Activated CD4-positive, alpha-beta memory T cell treated with anti-CD3 and anti-CD28 coated beads for 36 hours (primary cell): ENCODE measurements at regions not wholly inside any gene's neighbourhood (a gene's known extent, or its start where the extent isn't known, plus 50 kb on each side); places are given as distances from the start of the nearest gene placed in this dataset.

Experiments used
- CTCF ChIA-PET: fragments of 350-600 bp; sonication (Branson Sonifier 250); formaldehyde crosslinking; loops from one replicate; lab custom pipeline; 2021; ENCODE audit warnings: antibody characterized with exemption, inconsistent platforms; lab: Charles Lee
- POLR2A ChIA-PET: fragments of 350-600 bp; sonication (Branson Sonifier 250); formaldehyde crosslinking; loops from one replicate; lab custom pipeline; 2021; ENCODE audit warnings: antibody characterized with exemption; lab: Charles Lee
- DNase-seq: peaks from one replicate; pipeline ENCODE4 v3.0.0-alpha.2; 2020
- H3K27ac Mint-ChIP-seq: one replicate; pipeline ENCODE4 v1.8.0; 2021; ENCODE audit warnings: mixed read lengths
- H3K27me3 Mint-ChIP-seq: one replicate; pipeline ENCODE4 v1.8.0; 2021; ENCODE audit warnings: mixed read lengths
- H3K36me3 Mint-ChIP-seq: one replicate; pipeline ENCODE4 v1.8.0; 2021; ENCODE audit warnings: mixed read lengths
- H3K4me1 Mint-ChIP-seq: one replicate; pipeline ENCODE4 v1.8.0; 2021; ENCODE audit warnings: low read depth, mixed read lengths
- H3K4me3 Mint-ChIP-seq: one replicate; pipeline ENCODE4 v1.8.0; 2021; ENCODE audit warnings: mild to moderate bottlenecking, mixed read lengths
- H3K9me3 Mint-ChIP-seq: one replicate; pipeline ENCODE4 v1.8.0; 2021; ENCODE audit warnings: mixed read lengths
- intact Hi-C: fragments of 100-400 bp; cut with micrococcal nuclease; formaldehyde crosslinking; loops from one replicate; pipeline ENCODE4 v1.15.1; 2023

DNA sequence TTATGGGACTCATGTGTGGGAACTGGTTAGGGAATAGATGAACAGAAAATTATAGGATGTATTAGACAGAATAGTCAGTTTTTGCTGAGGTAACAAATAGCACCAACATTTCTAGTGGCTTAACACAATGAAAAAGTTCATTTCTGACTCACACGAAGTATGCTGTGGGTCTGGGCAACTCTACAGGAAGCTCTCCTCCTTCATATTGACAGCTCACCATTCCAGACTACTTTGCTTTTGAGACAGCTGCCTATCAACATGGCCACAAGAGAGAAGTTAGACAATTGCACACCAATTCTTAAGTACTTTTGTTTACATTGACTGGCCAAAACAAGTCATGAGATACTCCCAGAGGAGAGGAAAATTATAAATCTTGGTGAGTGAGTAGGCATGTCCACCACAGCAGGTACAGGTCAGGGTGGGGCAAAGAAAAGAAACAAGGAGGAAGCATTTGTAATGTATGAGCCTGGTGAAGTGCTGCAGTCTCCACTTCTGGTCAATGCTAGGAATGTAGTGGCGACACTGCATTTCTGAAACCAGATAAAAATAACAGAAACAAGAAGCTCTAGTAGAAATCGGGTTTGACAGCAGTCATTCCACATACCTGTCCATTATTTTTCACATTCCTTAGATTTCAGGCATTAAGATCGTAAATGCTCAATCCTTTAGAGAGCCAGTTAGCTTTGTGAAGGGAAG, 141.6 kb downstream of the ICOS start:
- POLR2A ChIA-PET: no interaction called here
- Mint-ChIP-seq H3K27ac (no peak overlapping the region), H3K36me3 (no peaks in the 10 kb centered on the region), H3K4me3 (no peak overlapping the region), H3K9me3 (peaks cover 8% of the 10 kb centered on the region), H3K27me3 (no peaks in the 10 kb centered on the region), H3K4me1 (peaks cover 2% of the 10 kb centered on the region)
- intact Hi-C loops: no loop called here
- CTCF ChIA-PET: interaction anchor here (1.8 kb wide), 1 partner anchor 100 kb away, joined by 5 read pairs; no protein-coding TSS in a partner anchor
- no peak for DNase-seq

- no peak overlapping the region for H3K4me3 Mint-ChIP-seq
- intact Hi-C loops: no loop called here
- POLR2A ChIA-PET: no interaction called here
- DNase-seq: no peak
- H3K27me3 Mint-ChIP-seq: peaks cover 3% of the 10 kb centered on the region
- H3K9me3 Mint-ChIP-seq: peaks cover 8% of the 10 kb centered on the region
- no peak overlapping the region for H3K27ac Mint-ChIP-seq
- peaks cover 2% of the 10 kb centered on the region for H3K4me1 Mint-ChIP-seq
- CTCF ChIA-PET: interaction anchor here (1.1 to 2.0 kb wide), 2 partner anchors 10 to 95 kb away, joined by 4 to 12 read pairs; no protein-coding TSS in a partner anchor
- H3K36me3 Mint-ChIP-seq: no peaks in the 10 kb centered on the region
Measured at GRCh38 chr2:204081487-204082425, 145.2 kb downstream of the ICOS start.

- POLR2A ChIA-PET: no interaction called here
- Mint-ChIP-seq H3K4me3 (no peak overlapping the region), H3K27ac (no peak overlapping the region), H3K36me3 (no peaks in the 10 kb centered on the region), H3K9me3 (no peaks in the 10 kb centered on the region), H3K27me3 (peaks cover 3% of the 10 kb centered on the region), H3K4me1 (no peaks in the 10 kb centered on the region)
- CTCF ChIA-PET: no interaction called here
- no peak for DNase-seq
- intact Hi-C loops: no loop called here
Measured at GRCh38 chr2:204086167-204086566, 149.6 kb downstream of the ICOS start.

- no peak overlapping the region for H3K27ac Mint-ChIP-seq
- peaks cover 10% of the 10 kb centered on the region for H3K9me3 Mint-ChIP-seq
- H3K4me3 Mint-ChIP-seq: no peak overlapping the region
- H3K27me3 Mint-ChIP-seq: peaks cover 1% of the 10 kb centered on the region
- DNase-seq: no peak
- intact Hi-C loops: no loop called here
- POLR2A ChIA-PET: no interaction called here
- CTCF ChIA-PET: interaction anchor here (0.9 to 1.1 kb wide), 2 partner anchors 88 to 90 kb away, joined by 3 to 4 read pairs; no protein-coding TSS in a partner anchor
- no peaks in the 10 kb centered on the region for H3K4me1 Mint-ChIP-seq
- H3K36me3 Mint-ChIP-seq: no peaks in the 10 kb centered on the region
Measured at GRCh38 chr2:204089105-204089504, 152.5 kb downstream of the ICOS start.

GRCh38 chr2:204089574-204089973, 153.0 kb downstream of the ICOS start:
- Mint-ChIP-seq H3K4me1 (no peaks in the 10 kb centered on the region), H3K9me3 (peaks cover 10% of the 10 kb centered on the region), H3K27me3 (peaks cover 1% of the 10 kb centered on the region), H3K27ac (no peak overlapping the region), H3K4me3 (no peak overlapping the region), H3K36me3 (no peaks in the 10 kb centered on the region)
- ChIA-PET POLR2A (no interaction called here), CTCF (interaction anchor here (0.9 kb wide), 1 partner anchor 88 kb away, joined by 4 read pairs; no protein-coding TSS in a partner anchor)
- no peak for DNase-seq
- intact Hi-C loops: no loop called here

GRCh38 chr2:204090021-204090420, 153.5 kb downstream of the ICOS start:
- POLR2A ChIA-PET: no interaction called here
- peaks cover 10% of the 10 kb centered on the region for H3K9me3 Mint-ChIP-seq
- intact Hi-C loops: no loop called here
- DNase-seq: no peak
- no peak overlapping the region for H3K27ac Mint-ChIP-seq
- H3K4me1 Mint-ChIP-seq: no peaks in the 10 kb centered on the region
- no peak overlapping the region for H3K4me3 Mint-ChIP-seq
- no peaks in the 10 kb centered on the region for H3K36me3 Mint-ChIP-seq
- CTCF ChIA-PET: no interaction called here
- H3K27me3 Mint-ChIP-seq: peaks cover 1% of the 10 kb centered on the region

- H3K4me3 Mint-ChIP-seq: no peak overlapping the region
- H3K4me1 Mint-ChIP-seq: peaks cover 55% of the 10 kb centered on the region
- H3K27me3 Mint-ChIP-seq: no peaks in the 10 kb centered on the region
- ChIA-PET CTCF (interaction anchor here (0.7 to 3.4 kb wide), 4 partner anchors 33 to 179 kb away, joined by 3 to 22 read pairs (median 12); no protein-coding TSS in a partner anchor), POLR2A (interaction anchor here (1.0 kb wide), 1 partner anchor 111 kb away, joined by 3 read pairs; no protein-coding TSS in a partner anchor)
- H3K27ac Mint-ChIP-seq: peak overlapping the region; percentile 79
- no peaks in the 10 kb centered on the region for H3K9me3 Mint-ChIP-seq
- H3K36me3 Mint-ChIP-seq: no peaks in the 10 kb centered on the region
- intact Hi-C loops: loop anchor here (1.0 to 10.0 kb wide), 4 partner anchors 78 to 970 kb away; no protein-coding TSS in a partner anchor
- peak; percentile 51 for DNase-seq
Measured at GRCh38 chr2:204104811-204105210, 168.2 kb downstream of the ICOS start.

GRCh38 chr2:204108330-204108751, 171.8 kb downstream of the ICOS start:
- H3K4me1 Mint-ChIP-seq: peaks cover 71% of the 10 kb centered on the region
- peak overlapping the region; percentile 90 for H3K27ac Mint-ChIP-seq
- POLR2A ChIA-PET: interaction anchor here (0.7 kb wide), 1 partner anchor 28 kb away, joined by 3 read pairs; no protein-coding TSS in a partner anchor
- intact Hi-C loops: loop anchor here (1.0 to 10.0 kb wide), 7 partner anchors 36 to 966 kb away; no protein-coding TSS in a partner anchor
- DNase-seq: peak; percentile 78
- no peaks in the 10 kb centered on the region for H3K9me3 Mint-ChIP-seq
- peaks cover 4% of the 10 kb centered on the region for H3K27me3 Mint-ChIP-seq
- no peaks in the 10 kb centered on the region for H3K36me3 Mint-ChIP-seq
- H3K4me3 Mint-ChIP-seq: peak overlapping the region; percentile 55
- CTCF ChIA-PET: interaction anchor here (0.6 to 4.8 kb wide), 8 partner anchors 10 to 152 kb away, joined by 3 to 46 read pairs (median 4); no protein-coding TSS in a partner anchor

DNA sequence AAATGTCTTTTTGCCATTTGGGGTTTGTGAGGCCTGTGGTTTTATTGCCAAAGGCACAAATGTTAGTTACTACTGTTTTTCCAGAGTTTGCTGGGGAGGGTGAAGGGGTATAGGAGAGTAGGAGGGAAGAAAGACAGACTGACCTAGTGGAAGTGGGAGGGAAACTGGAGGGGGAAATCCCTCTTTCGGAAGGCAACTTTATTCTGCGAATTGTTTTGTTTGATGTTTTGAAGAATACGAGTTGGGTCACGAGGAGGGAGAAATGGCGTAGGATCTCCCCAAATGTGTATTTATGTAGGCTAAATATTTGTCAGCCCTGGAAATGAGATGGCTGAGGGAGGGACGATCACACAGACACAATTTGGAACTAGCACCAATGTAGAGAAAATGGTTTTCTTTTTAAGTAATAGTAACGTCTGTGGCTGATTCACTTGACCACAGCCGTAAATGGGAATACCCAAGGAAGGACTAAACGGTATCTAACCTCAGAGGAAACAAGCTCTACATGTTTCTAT, 172.3 kb downstream of the ICOS start:
- H3K4me3 Mint-ChIP-seq: peak overlapping the region; percentile 55
- H3K36me3 Mint-ChIP-seq: no peaks in the 10 kb centered on the region
- peaks cover 70% of the 10 kb centered on the region for H3K4me1 Mint-ChIP-seq
- DNase-seq: peak; percentile 76
- peak overlapping the region; percentile 90 for H3K27ac Mint-ChIP-seq
- intact Hi-C loops: loop anchor here (1.0 to 10.0 kb wide), 11 partner anchors 36 to 1598 kb away; no protein-coding TSS in a partner anchor
- no peaks in the 10 kb centered on the region for H3K9me3 Mint-ChIP-seq
- CTCF ChIA-PET: interaction anchor here (0.6 to 4.8 kb wide), 13 partner anchors 11 to 174 kb away, joined by 3 to 46 read pairs (median 3); no protein-coding TSS in a partner anchor
- POLR2A ChIA-PET: interaction anchor here (0.6 to 1.0 kb wide), 2 partner anchors 168 to 171 kb away, joined by 3 read pairs; no protein-coding TSS in a partner anchor
- peaks cover 4% of the 10 kb centered on the region for H3K27me3 Mint-ChIP-seq

- no peaks in the 10 kb centered on the region for H3K9me3 Mint-ChIP-seq
- POLR2A ChIA-PET: interaction anchor here (0.6 to 1.0 kb wide), 2 partner anchors 168 to 172 kb away, joined by 3 read pairs; no protein-coding TSS in a partner anchor
- CTCF ChIA-PET: interaction anchor here (0.7 to 4.8 kb wide), 10 partner anchors 32 to 175 kb away, joined by 3 to 46 read pairs (median 4); no protein-coding TSS in a partner anchor
Measured at GRCh38 chr2:204109681-204110080, 173.1 kb downstream of the ICOS start.

GRCh38 chr2:204110338-204110741, 173.8 kb downstream of the ICOS start:
- peak overlapping the region; percentile 55 for H3K4me3 Mint-ChIP-seq
- intact Hi-C loops: no loop called here
- peak overlapping the region; percentile 90 for H3K27ac Mint-ChIP-seq
- no peaks in the 10 kb centered on the region for H3K36me3 Mint-ChIP-seq
- H3K9me3 Mint-ChIP-seq: no peaks in the 10 kb centered on the region
- peaks cover 8% of the 10 kb centered on the region for H3K27me3 Mint-ChIP-seq
- H3K4me1 Mint-ChIP-seq: peaks cover 67% of the 10 kb centered on the region
- peak; percentile 87 for DNase-seq
- CTCF ChIA-PET: interaction anchor here (0.7 to 4.8 kb wide), 5 partner anchors 35 to 175 kb away, joined by 3 to 46 read pairs (median 6); no protein-coding TSS in a partner anchor
- POLR2A ChIA-PET: interaction anchor here (0.9 to 1.2 kb wide), 2 partner anchors 95 to 161 kb away, joined by 3 to 4 read pairs; no protein-coding TSS in a partner anchor

More at GRCh38 chr2:204109681-204110080, 173.1 kb downstream of the ICOS start:
- Mint-ChIP-seq H3K27ac (peak overlapping the region; percentile 90), H3K27me3 (peaks cover 8% of the 10 kb centered on the region), H3K36me3 (no peaks in the 10 kb centered on the region), H3K4me3 (peak overlapping the region; percentile 55), H3K4me1 (peaks cover 71% of the 10 kb centered on the region)
- intact Hi-C loops: loop anchor here (1.0 to 10.0 kb wide), 8 partner anchors 37 to 1598 kb away; no protein-coding TSS in a partner anchor
- peak; percentile 32 for DNase-seq
